Activated gamma-delta T cell (primary cell): ENCODE measurements at regions not wholly inside any gene's neighbourhood (a gene's known extent, or its start where the extent isn't known, plus 50 kb on each side); places are given as distances from the start of the nearest gene placed in this dataset.

Source experiments
- DNase-seq: peaks from one replicate; lab custom pipeline; 2025; lab: John Stamatoyannopoulos, UW

- DNase-seq: no peak
Observed at GRCh38 chr2:107313316-107313715, 427.3 kb upstream of the ST6GAL2 start.

GRCh38 chr2:107320881-107321280, 434.9 kb upstream of the ST6GAL2 start:
- DNase-seq: no peak

- DNase-seq: no peak
Observed at GRCh38 chr2:107322416-107322815, 436.4 kb upstream of the ST6GAL2 start.

DNA sequence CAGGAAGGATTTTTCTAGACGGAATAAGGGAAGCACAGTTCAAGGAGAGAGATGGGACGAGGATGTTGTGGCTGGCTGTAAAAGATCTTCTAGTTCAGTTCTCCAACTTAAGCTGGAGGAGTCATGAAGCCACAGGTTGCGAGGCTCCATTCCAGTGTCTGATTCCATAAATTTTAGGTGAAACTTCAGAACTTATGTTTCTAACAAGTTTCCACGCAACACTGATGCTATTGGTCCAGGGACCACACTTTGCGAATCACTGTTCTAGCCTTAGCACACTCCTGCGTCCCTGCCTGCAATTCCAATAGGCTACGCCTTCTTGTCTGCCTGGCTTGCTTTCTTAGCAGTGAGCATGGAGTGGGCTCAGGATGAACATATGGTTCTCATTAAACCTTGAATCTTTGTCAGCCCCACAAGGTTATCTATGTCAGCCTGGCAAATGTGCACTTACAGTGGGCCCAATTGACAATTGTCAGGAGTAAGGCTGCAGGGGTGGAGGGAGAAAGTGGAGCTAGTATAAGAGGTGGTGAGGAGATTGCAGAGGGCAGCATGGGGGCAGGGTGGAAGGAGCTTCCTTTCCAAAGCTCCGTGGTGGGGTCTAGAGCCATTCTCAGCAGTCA, 438.1 kb upstream of the ST6GAL2 start:
- no peak for DNase-seq

DNA sequence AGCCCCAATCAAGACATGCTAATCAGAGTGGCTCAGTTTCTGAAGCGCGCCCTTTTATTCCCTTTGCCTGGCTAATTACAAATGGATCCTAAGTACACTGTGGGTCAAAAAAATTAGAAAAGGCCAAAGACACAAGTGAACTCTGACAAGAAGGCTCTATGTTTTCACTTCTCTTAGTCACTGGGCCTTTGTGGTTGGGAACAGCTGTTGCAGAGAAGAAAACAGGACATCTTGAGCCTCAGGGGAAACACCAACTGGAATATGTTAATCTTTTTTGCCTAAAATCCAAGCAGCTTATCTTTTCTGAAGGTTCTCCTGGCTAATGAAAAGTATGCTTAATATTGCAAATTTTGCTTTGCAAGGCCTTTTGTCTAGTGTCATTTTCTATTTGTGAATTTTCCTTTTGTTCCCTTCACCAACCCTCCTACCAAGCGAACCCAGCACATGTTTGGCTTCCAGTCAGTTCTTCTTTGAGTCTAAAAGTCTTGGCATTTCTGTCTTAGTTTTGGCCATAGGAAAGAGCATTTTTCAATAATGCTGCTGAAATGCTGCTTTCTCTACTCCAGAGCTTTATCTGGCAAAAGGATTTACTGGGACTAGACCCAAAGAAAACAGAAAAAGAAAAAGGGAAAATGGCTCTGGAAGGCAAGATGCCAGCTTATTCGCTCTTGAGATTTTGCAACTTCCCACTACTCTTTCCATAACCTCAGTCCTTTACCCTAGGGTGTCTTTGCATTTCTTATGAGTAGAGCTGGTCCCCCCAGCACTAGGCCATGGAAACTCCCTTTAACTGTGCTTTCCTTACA, 440.2 kb upstream of the ST6GAL2 start:
- DNase-seq: no peak

GRCh38 chr2:107334306-107334705, 448.3 kb upstream of the ST6GAL2 start:
- no peak for DNase-seq

DNA sequence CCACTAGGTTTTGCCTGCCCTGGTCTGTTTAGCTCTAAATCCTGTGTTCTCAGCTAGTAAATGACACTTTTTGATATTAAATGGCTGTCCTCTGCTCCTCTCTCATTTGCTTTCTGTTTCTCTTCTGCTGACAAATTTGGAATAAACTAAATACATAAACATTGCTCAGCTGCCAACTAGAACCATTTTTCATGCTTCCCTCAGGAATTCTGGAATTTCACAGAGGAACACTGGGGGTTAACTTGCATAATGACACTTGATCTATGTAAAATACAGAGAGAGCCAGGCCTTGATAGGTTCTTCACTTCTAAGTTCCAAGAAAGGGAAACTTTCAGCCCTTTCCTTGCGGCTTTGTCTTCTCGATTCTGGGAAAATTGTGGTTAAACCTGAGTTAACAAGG, 450.6 kb upstream of the ST6GAL2 start:
- DNase-seq: no peak

DNA sequence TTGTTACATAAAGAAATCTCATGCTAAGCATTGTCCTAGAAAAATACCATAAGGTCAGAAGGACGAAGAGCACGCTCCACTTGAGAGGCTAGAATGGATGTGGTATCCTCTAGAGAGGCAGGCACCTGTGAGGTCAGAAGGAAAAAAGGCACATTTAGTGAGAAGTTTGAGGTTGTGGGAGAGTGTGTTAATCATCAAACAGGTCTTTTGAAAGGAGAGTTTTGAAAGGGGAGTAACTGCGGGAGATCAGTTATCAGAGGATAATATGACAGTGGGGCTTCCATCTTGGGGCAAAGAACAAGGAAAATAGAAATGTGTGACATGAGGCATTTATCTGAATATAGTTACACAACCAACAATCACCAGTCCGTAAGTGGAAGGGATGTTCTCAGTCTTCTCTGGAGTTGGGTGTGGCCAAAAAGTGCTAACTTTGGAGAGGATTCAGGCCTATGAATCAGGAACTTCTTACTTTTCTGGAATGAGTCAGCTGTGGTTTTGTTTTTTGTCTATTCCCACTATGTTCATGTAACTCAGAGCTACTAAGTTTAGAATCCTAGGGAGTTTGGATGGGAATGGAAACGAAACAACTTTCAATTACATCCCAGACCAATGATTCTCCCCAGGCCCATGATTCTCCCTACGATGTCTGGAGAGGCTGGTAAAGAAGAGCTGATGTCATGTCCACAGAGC, 451.4 kb upstream of the ST6GAL2 start:
- no peak for DNase-seq

GRCh38 chr2:107338059-107338458, 452.1 kb upstream of the ST6GAL2 start:
- no peak for DNase-seq

- no peak for DNase-seq
Observed at GRCh38 chr2:107338571-107338970, 452.6 kb upstream of the ST6GAL2 start.

GRCh38 chr2:107340955-107341354, 455.0 kb upstream of the ST6GAL2 start:
- DNase-seq: no peak

GRCh38 chr2:107349329-107349728, 463.4 kb upstream of the ST6GAL2 start:
- no peak for DNase-seq

DNA sequence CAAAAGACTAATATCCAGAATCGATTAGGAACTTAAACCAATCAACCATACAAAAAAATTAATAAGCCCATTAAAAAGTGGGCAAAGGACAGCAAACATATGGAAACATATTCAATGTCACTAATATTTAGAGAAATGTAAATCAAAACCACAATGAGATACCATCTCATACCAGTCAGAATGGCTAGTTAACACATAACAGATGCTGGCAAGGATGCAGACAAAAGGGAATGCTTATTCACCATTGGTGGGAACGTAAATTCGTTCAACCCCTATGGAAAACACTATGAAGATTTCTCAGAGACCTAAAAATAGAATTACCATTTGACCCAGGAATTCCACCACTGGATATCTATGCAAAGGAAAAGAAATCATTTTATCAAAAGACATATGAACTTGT, 468.2 kb upstream of the ST6GAL2 start:
- DNase-seq: no peak

- DNase-seq: no peak
Observed at GRCh38 chr2:107358362-107358761, 468.3 kb upstream of the RGPD4 start.

- no peak for DNase-seq
Observed at GRCh38 chr2:107359021-107359420, 467.7 kb upstream of the RGPD4 start.

DNA sequence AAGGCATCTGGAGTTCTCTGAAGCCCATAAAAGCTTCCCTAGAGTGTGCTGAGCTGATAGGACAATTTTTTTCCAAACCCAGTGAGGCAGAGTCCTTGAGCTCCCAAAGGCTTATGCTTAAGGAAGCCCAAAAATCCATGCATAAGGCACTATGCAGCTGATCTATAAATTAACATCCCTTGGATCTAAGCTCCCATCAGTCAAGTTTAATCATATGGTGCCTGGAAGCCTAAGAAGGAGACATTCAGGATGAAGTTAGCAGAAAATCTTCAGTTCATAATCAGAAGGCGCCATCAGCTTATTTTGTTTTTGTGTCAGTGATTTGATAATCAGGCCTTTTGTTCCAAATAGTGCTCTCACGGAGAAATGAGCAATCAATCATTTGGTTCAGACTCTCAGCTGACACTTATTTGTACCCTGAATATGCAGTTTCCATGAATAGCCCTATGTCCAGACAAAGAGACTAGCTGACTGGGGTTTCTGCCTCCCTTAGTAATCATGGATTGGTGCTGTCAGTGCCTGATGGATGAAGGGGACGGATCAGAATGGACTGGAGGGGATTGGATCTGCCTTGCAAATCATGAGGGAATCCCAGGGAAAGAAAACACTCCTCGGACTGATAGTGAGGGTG, 464.8 kb upstream of the RGPD4 start:
- DNase-seq: no peak

DNA sequence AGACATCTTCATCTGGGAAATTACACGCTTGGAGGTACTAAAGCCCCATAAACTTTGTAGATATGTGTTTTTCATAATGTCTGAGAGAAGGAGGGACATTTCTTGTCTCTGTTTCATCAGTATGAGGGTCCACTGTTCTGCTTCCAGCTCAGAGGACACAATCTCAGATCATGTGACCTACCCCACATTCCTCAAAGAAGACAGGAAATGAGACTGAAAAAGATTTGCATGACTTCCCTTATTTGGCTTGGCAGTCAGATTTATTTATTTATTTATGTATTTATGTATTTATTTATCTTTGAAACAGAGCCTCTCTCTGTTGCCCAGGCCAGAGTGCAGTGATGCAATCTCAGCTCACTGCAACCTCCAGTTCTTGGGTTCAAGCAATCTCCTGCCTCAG, 463.7 kb upstream of the RGPD4 start:
- DNase-seq: no peak

GRCh38 chr2:107363806-107364205, 462.9 kb upstream of the RGPD4 start:
- DNase-seq: no peak

- DNase-seq: no peak
Observed at GRCh38 chr2:107364361-107364950, 462.2 kb upstream of the RGPD4 start.

DNA sequence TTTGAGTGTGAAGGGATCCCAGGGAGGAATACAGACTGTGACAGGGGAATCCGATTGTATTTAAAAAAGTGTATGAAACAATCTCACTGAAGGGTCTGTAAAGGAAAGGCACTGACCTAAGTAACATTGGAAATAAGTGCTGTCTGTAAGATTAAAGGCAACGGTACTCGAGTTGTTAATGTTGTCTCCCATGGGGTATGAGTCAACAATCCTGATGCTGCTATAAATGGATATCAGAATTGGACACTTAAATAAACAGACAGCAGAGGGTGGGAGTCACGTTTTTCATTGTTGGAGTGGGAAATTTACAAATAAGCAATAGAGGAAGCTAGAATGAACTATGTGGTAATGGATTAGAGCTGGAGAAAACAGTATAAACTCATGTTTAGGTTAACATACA, 452.4 kb upstream of the RGPD4 start:
- DNase-seq: no peak

GRCh38 chr2:107376909-107377308, 449.8 kb upstream of the RGPD4 start:
- no peak for DNase-seq

DNA sequence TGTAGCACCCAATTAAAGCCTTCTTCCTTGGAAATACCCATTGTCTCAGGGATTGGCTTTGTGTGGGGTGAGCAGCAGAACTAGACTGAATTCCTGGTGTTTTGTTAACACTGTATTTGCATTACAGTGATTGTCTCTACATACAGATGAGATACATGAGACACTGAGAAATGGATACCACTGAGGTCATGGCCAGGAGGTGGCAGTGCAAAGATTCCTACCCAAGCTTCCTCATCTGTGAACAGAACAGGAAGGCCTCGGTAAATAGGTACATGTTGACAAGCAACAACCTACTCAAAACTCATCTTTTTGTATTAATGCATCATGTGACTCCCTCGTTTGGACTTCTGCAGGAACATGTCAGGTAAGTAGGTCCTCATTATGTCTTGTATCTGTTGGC, 445.8 kb upstream of the RGPD4 start:
- DNase-seq: no peak
